GM19438 (cell line): ENCODE measurements at regions not wholly inside any gene's neighbourhood (a gene's known extent, or its start where the extent isn't known, plus 50 kb on each side); places are given as distances from the start of the nearest gene placed in this dataset.

Experiments used
- ATAC-seq: cut with Tn5 transposase; IDR thresholded peaks from one replicate; pipeline ENCODE4 v1.9.1; 2021; ENCODE audit warnings: low read depth; ENCODE audit not compliant: unreplicated experiment

- peak; percentile 98 for ATAC-seq
These were observed 143.2 kb downstream of the RMI1 start for GRCh38 chr9:84123648-84124406.

DNA sequence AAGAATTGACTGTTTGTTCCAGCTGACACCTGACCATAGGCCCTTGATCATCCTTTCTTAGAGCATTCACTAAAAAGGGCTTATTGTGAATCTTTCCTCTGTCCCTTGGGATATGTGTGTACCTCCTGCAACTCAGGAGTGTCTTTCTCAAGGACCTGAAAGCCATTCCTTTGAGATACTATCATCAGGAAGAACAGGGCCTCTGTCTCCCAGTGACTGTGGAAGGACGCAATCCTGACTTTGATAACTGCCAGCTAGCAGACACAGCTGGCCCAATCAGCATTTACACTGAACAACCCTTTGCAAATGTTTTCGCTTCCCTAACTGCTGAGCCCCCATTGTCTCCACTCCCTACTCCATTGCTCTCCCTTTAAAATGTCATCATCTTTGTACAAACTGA, 144.4 kb downstream of the RMI1 start:
- ATAC-seq, result no peak

GRCh38 chr9:84129529-84129928, 148.9 kb downstream of the RMI1 start:
- ATAC-seq, result no peak

DNA sequence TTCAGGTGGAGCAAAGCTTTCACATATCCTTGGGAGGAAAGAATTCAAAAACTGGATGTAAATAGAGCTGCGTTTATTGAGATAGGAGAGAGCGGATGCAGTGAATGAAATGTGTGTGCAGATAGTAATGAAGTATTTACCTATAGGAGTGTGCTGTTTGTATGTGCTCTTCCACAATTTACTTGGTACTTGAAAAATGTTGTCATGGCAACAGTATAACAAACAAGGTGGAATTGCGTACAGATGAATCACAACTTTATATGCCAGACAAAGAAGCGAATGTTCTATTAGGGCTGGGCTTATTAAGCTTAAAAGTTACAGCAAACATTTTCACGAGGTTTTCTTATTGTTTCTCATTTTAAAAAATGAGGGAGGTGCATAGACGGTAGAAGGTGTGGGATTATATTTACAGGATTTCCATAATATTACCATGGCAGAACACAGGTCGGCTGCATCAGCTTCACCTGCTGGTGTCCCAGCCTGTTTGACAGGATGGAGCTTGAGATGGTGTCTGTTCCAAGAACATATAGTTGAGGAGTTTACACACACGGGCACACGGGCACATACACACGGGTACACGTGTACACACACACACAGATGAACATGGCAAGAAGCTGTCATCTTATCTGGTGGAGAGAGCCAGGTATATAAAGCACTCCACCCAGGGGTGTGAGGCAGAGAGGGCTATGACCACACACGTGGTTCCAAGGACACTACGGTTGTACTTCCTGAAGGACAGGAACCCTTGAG, 155.7 kb downstream of the RMI1 start:
- ATAC-seq, result no peak

- no peak for ATAC-seq
These were observed 157.4 kb downstream of the RMI1 start for GRCh38 chr9:84137968-84138367.

DNA sequence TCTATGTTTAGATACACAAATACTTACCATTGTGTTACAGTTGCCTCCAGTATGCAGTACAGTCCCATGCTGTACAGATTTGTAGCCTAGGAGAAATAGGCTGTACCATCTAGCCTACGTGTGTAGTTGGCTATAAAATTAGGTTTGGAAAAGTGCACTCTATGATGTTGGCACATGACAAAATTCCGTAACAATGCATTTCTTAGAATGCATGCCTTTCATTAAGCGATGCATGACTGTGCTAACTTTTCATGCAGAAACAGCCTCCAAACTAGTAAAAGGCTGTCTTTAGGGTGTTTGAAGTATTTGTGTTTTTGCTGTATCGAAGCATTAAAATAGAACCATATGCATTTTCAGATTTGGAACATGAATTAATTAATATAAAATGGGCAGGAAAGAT, 157.9 kb downstream of the RMI1 start:
- no peak for ATAC-seq

DNA sequence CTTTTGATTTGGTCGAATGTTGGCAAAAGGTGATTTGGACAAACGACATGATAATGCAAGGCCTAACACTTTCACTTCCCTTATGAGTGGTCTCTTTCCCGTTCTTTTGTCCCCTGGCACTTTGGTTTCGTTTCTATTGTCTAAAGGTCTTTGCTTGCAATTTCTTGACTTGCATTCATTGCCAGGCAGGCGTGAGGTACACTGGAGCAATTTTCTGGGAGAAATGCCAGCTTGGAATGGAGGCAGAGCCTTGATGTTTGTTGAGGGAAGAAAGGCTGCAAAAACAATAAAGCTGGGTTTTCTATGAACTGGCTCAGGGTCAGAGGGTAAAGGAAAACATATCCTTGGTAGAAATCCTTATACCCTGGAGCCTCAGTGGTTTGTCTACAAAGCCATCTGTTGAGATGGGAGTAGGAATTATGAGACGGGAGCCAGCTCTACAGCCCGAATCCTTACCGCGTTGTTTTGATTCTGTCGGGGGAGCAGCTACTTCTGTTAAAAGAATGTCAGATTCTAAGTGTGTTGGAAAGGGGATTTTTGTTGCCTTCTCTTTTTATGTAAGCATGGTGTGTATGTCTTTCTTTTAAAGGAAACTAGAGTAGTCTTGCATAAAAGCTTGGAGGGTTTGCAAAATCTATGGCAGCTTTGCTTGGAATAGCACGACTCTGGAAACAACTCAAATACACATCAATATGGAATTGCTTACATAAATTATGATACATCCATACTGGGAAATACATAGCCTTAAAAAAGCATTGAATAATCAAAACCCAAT, 158.9 kb downstream of the RMI1 start:
- no peak for ATAC-seq

GRCh38 chr9:84140535-84141101, 160.0 kb downstream of the RMI1 start:
- no peak for ATAC-seq

- no peak for ATAC-seq
These were observed 161.3 kb downstream of the RMI1 start for GRCh38 chr9:84141741-84142370.

DNA sequence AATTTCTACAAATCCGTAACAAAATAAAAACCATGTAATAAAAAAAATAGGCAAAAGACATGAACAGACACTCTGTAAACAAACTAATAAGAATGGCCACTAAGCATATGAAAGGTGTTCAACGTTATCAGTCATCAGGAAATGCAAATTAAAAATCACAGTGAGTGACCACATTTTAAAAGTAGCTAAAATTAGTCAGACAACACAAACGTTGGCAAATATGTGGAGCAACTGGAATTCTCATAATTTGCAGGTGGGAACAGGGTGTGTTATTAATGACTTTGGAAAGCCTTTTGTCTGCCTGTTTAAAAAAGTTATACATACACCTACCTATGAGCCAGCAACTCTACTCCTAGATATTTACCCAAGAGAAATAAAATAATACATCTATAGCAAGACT, 164.4 kb downstream of the RMI1 start:
- ATAC-seq, result no peak

GRCh38 chr9:84145780-84146179, 165.2 kb downstream of the RMI1 start:
- ATAC-seq, result no peak

DNA sequence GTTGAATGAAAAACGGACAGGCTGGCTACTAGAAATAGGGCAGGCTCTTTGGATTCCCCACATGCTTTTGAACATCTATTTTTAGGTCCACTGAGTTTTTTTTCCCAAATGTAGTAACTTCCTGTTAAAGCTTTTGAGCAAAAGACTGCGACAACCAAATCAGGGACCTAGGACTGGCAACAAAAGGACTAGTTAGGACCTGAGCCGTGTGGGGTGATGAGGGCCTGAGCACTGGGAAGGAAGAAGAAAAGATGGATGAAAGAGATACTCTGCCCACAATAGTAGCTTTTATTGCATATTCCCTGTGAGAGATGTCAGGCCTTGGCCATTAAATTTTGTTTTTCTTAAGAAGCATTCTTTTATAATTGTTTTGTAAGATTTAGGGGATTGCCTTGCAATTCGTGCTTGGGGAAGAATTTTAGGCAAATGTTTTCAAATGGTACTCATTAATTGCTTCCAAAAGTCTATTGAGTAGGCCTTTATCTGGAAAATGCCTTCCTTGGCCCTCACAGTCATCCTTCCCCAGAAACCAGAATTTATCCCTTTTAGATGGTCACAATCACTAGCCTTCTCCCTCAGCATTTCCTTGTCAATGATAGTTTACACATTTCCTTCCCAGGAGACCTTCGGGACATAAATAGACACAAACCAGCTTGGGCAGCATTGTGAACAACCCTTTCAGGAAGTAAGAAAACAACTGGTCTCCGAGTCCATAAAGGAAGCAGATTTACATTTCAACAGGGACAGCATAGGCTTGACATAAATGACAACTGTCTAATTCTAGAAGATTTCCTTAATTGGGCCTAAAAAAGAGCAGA, 166.5 kb downstream of the RMI1 start:
- no peak for ATAC-seq

GRCh38 chr9:84151236-84151635, 170.6 kb downstream of the RMI1 start:
- ATAC-seq, result no peak

- ATAC-seq, result no peak
These were observed 171.0 kb downstream of the RMI1 start for GRCh38 chr9:84151640-84152039.

DNA sequence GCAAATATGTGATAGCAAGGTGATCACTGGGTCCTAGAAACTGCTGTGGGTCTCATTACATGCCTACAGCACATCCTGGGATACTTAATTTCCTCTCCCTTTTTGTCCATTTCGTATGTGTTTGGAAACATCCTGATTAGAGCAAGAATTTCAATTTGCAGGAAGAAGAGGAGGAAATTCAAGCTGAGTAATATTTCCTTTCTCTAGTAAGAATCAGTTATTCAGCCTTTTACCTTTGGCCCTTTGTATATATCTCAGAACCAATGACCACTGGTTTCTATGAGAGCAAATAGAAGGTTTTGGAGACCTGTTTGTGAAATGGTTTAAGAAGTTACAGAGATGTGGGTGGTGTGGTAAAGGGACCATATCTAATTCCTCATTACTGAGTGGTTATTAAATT, 171.6 kb downstream of the RMI1 start:
- no peak for ATAC-seq

DNA sequence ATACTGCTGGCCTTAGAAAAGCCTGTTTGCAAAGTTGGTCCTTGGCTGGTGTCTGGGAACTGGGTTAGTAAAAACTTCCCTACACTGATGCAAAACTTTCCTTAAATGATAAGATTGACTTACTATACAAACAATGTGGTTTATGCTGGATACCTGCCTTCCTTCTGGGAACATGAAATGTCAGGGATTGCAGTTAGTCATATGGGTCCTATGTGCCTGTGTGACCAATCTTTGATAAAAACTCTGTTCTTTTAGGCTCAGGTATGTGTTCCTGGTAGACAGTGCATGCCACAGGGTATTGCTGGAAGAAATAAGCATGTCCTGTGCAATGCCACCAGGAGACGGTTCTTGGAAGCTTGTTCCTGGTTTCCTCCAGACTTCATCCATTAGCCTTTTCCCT, 173.3 kb downstream of the RMI1 start:
- no peak for ATAC-seq

- no peak for ATAC-seq
These were observed 173.7 kb downstream of the RMI1 start for GRCh38 chr9:84154320-84154719.

- no peak for ATAC-seq
These were observed 177.4 kb downstream of the SLC28A3 start for GRCh38 chr9:84163052-84163650.

GRCh38 chr9:84166891-84167290, 173.7 kb downstream of the SLC28A3 start:
- ATAC-seq, result no peak
